IMR-90 (cell line): ENCODE measurements at regions not wholly inside any gene's neighbourhood (a gene's known extent, or its start where the extent isn't known, plus 50 kb on each side); places are given as distances from the start of the nearest gene placed in this dataset.

ENCODE experiments used
- ATAC-seq: fragments of 200-7000 bp; cut with Tn5 transposase; 2 replicates; pipeline ENCODE4 v1.9.1; 2020; ENCODE audit warnings: low read depth, mild to moderate bottlenecking, moderate library complexity
- BruUV-seq: library from RNA; stranded (reverse); fragments of 400-500 nt; replicated peaks from 2 replicates; lab custom pipeline; 2021; lab: Mats Ljungman, UMichigan
- CTCF ChIA-PET: fragments of 300-600 bp; formaldehyde crosslinking; extraction: SDS; loops from one replicate; lab custom pipeline; 2021; ENCODE audit warnings: antibody characterized with exemption; lab: Yijun Ruan, JAX
- POLR2A ChIA-PET: fragments of 300-600 bp; sonication (Branson Sonifier 250); formaldehyde crosslinking; loops from one replicate; lab custom pipeline; 2022; ENCODE audit warnings: antibody characterized with exemption; ENCODE audit not compliant: unreplicated experiment; lab: Charles Lee
- DNase-seq: peaks from one replicate; pipeline ENCODE4 v3.0.0; 2013
- H2AFZ ChIP-seq: replicated peaks from 2 replicates; pipeline ENCODE3; 2013; ENCODE audit warnings: low read length, mild to moderate bottlenecking; ENCODE audit not compliant: poor library complexity
- H2AK5ac ChIP-seq: 2 replicates; pipeline ENCODE4 v1.6.1; 2013; ENCODE audit warnings: low read depth, low read length, inconsistent platforms
- H2AK9ac ChIP-seq: replicated peaks from 2 replicates; pipeline ENCODE3; 2013; ENCODE audit warnings: mild to moderate bottlenecking, low read depth, low read length, moderate library complexity; ENCODE audit not compliant: poor library complexity
- H2BK120ac ChIP-seq: 2 replicates; pipeline ENCODE4 v1.6.1; 2013; ENCODE audit warnings: low read depth, low read length, inconsistent platforms
- H2BK15ac ChIP-seq: 3 replicates; pipeline ENCODE4 v1.6.1; 2013; ENCODE audit warnings: low read depth, low read length, inconsistent platforms
- H2BK20ac ChIP-seq: 2 replicates; pipeline ENCODE4 v1.6.1; 2013; ENCODE audit warnings: low read depth, mild to moderate bottlenecking, inconsistent platforms, low read length, moderate library complexity
- H2BK5ac ChIP-seq: 2 replicates; pipeline ENCODE4 v1.6.1; 2013; ENCODE audit warnings: mild to moderate bottlenecking, low read depth, low read length, inconsistent platforms; ENCODE audit not compliant: poor library complexity, severe bottlenecking
- H3K14ac ChIP-seq: replicated peaks from 2 replicates; pipeline ENCODE4 v1.6.1; 2013; ENCODE audit warnings: low read depth, low read length, inconsistent platforms
- H3K18ac ChIP-seq: 2 replicates; pipeline ENCODE4 v1.6.1; 2013; ENCODE audit warnings: low read depth, low read length, control low read depth
- H3K23ac ChIP-seq: 2 replicates; pipeline ENCODE4 v1.6.1; 2013; ENCODE audit warnings: low read depth, low read length, inconsistent platforms
- H3K27ac ChIP-seq: 2 replicates; pipeline ENCODE4 v1.5.1; 2013; ENCODE audit warnings: mild to moderate bottlenecking, control low read depth, low read length; ENCODE audit not compliant: insufficient read depth
- H3K27me3 ChIP-seq: 2 replicates; pipeline ENCODE4 v1.6.1; 2013; ENCODE audit warnings: low read length; ENCODE audit not compliant: control insufficient read depth, insufficient read depth
- H3K36me3 ChIP-seq: 2 replicates; pipeline ENCODE4 v1.6.1; 2013; ENCODE audit warnings: low read length, mixed read lengths; ENCODE audit not compliant: control insufficient read depth, insufficient read depth
- H3K4ac ChIP-seq: 2 replicates; pipeline ENCODE4 v1.6.1; 2013; ENCODE audit warnings: low read depth, low read length, inconsistent platforms
- H3K4me1 ChIP-seq: 2 replicates; pipeline ENCODE4 v1.6.1; 2013; ENCODE audit warnings: low read length, mixed read lengths; ENCODE audit not compliant: control insufficient read depth, insufficient read depth
- H3K4me2 ChIP-seq: 2 replicates; pipeline ENCODE4 v1.6.1; 2013; ENCODE audit warnings: low read depth, mild to moderate bottlenecking, control low read depth, low read length, moderate library complexity
- H3K4me3 ChIP-seq: 2 replicates; pipeline ENCODE4 v1.5.1; 2013; ENCODE audit warnings: low read depth, mild to moderate bottlenecking, control low read depth, low read length, moderate library complexity; ENCODE audit not compliant: insufficient read depth
- H3K56ac ChIP-seq: 2 replicates; pipeline ENCODE4 v1.6.1; 2013; ENCODE audit warnings: low read length, inconsistent platforms; ENCODE audit not compliant: insufficient read depth; ENCODE audit errors: extremely low read depth
- H3K79me1 ChIP-seq, 2 experiments: 2 replicates each; pipeline ENCODE4 v1.6.1; 2013; ENCODE audit warnings: low read length in 2 of 2, inconsistent platforms in 1 of 2, low read depth in 1 of 2
- H3K9ac ChIP-seq: 2 replicates; pipeline ENCODE4 v1.6.1; 2013; ENCODE audit warnings: low read depth, low read length, control low read depth
- H3K9me1 ChIP-seq: 2 replicates; pipeline ENCODE4 v1.6.1; 2013; ENCODE audit warnings: low read length, inconsistent platforms; ENCODE audit not compliant: insufficient read depth
- H3K9me3 ChIP-seq: 2 replicates; pipeline ENCODE4 v1.6.1; 2013; ENCODE audit warnings: low read length; ENCODE audit not compliant: control insufficient read depth, insufficient read depth
- H4K20me1 ChIP-seq: 2 replicates; pipeline ENCODE4 v1.6.1; 2013; ENCODE audit warnings: low read length, inconsistent platforms; ENCODE audit not compliant: insufficient read depth
- H4K5ac ChIP-seq: 2 replicates; pipeline ENCODE4 v1.6.1; 2013; ENCODE audit warnings: mild to moderate bottlenecking, low read depth, low read length, control low read depth
- H4K8ac ChIP-seq, 2 experiments: 2 replicates each; pipeline ENCODE4 v1.6.1; 2013; ENCODE audit warnings: low read depth in 2 of 2, low read length in 2 of 2, control low read depth in 1 of 2, inconsistent platforms in 1 of 2
- H4K91ac ChIP-seq: 2 replicates; pipeline ENCODE4 v1.6.1; 2013; ENCODE audit warnings: low read depth, low read length, inconsistent platforms; ENCODE audit not compliant: insufficient read depth
- BHLHE40 ChIP-seq: fragments of 150-350 bp; IDR thresholded peaks from 2 replicates; pipeline ENCODE4 v1.6.1; 2016; ENCODE audit warnings: mild to moderate bottlenecking, low read depth, low read length
- CEBPB ChIP-seq: IDR thresholded peaks from 2 replicates; pipeline ENCODE4 v1.6.1; 2012; ENCODE audit warnings: low read depth, low read length, improper control_type of control experiment
- CHD1 ChIP-seq: IDR thresholded peaks from 2 replicates; pipeline ENCODE4 v1.6.1; 2012; ENCODE audit warnings: low read depth, low read length, improper control_type of control experiment
- MAZ ChIP-seq: IDR thresholded peaks from 2 replicates; pipeline ENCODE4 v1.6.1; 2012; ENCODE audit warnings: low read depth, mild to moderate bottlenecking, low read length, improper control_type of control experiment, moderate library complexity, borderline replicate concordance
- NFE2L2 ChIP-seq: fragments of 150-350 bp; IDR thresholded peaks from 2 replicates; pipeline ENCODE4 v1.6.1; 2016; ENCODE audit warnings: low read depth, mild to moderate bottlenecking, low read length
- POLR2A ChIP-seq: IDR thresholded peaks from 2 replicates; pipeline ENCODE4 v1.6.1; 2012; ENCODE audit warnings: mild to moderate bottlenecking, low read depth, low read length
- RCOR1 ChIP-seq: IDR thresholded peaks from 2 replicates; pipeline ENCODE4 v1.6.1; 2012; ENCODE audit warnings: mild to moderate bottlenecking, low read length, improper control_type of control experiment; ENCODE audit not compliant: insufficient replicate concordance
- RFX5 ChIP-seq: IDR thresholded peaks from 2 replicates; pipeline ENCODE4 v1.8.0; 2012; ENCODE audit warnings: low read depth, mild to moderate bottlenecking, low read length, moderate library complexity
- SMC3 ChIP-seq: fragments of 150-350 bp; IDR thresholded peaks from 2 replicates; pipeline ENCODE4 v1.6.1; 2016; ENCODE audit warnings: low read depth, mild to moderate bottlenecking, antibody characterized with exemption, low read length, moderate library complexity
- WGBS, 2 experiments: methylation state at CpG; one replicate each; pipeline versions ENCODE4 v1.1.5 to v1.1.7; 2013; ENCODE audit warnings: missing lambda C conversion rate in 2 of 2; ENCODE audit not compliant: insufficient read length in 1 of 2; ENCODE audit errors: extremely low coverage in 2 of 2; 5-methylcytosine and 5-hydroxymethylcytosine counted together
- dilution Hi-C: fragments of 300-500 bp; cut with HindIII; formaldehyde crosslinking; loops from one replicate; pipeline ENCODE4 v1.14.3; 2018; ENCODE audit warnings: low sequenced_read_pairs; ENCODE audit not compliant: unreplicated experiment
- in situ Hi-C: fragments of 300-500 bp; cut with MboI; formaldehyde crosslinking; loops from 3 replicates; pipeline ENCODE4 v1.14.3; 2019; ENCODE audit warnings: low sequenced_read_pairs, inconsistent platforms, mixed read lengths
- intact Hi-C: fragments of 100-400 bp; cut with micrococcal nuclease; formaldehyde crosslinking; loops from 2 replicates; pipeline ENCODE4 v1.10.0; 2022
- TF ChIP-seq, protein P1 (sequence below): conservative IDR thresholded peaks from 2 replicates; pipeline ENCODE4 v1.5.1; 2012; ENCODE audit warnings: mild to moderate bottlenecking, low read depth, low read length, improper control_type of control experiment
- TF ChIP-seq, protein P2 (sequence below): fragments of 150-350 bp; IDR thresholded peaks from 2 replicates; pipeline ENCODE4 v1.6.1; 2016; ENCODE audit warnings: low read depth, mild to moderate bottlenecking, low read length, moderate library complexity, borderline replicate concordance

DNA sequence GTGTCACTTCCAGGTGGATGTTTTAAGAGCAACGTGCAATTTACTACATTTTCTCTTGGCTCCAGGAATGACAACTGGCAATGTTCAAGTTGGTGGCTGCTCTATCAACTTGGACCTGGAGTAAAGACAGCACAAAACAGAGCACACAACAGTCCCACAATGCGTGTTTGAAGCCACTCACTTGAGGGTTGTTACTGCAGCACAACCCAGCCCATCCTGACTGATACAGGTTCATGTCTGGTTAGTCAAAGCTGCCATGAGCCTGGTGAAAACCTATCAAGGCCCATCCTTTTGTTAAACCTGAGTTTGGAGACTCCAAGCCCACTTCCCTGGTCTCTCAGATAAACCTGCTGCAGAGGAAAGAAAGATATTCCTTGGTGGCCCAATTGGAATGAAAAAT lies 81.1 kb upstream of the LARP1 start:
- Histone ChIP-seq H3K27me3 (no peaks in the 10 kb centered on the region), H2BK20ac (no peak overlapping the region), H3K9ac (no peak overlapping the region), H3K14ac (no peak overlapping the region), H2BK5ac (no peak overlapping the region), H2AK5ac (no peak overlapping the region), H2BK120ac (no peak overlapping the region), H4K5ac (no peak overlapping the region), H3K4me3 (no peak overlapping the region), H4K8ac (no peak overlapping the region), H3K18ac (no peak overlapping the region), H2AK9ac (no peak overlapping the region), H3K27ac (no peak overlapping the region), H2AFZ (no peak overlapping the region), H3K23ac (no peak overlapping the region), H3K56ac (no peak overlapping the region), H2BK15ac (no peak overlapping the region), H3K9me3 (0 out of 2 replicates have a peak, but pooled peaks cover 3% of the 10 kb centered on the region), H4K91ac (no peak overlapping the region), H3K79me1 (no peaks in the 10 kb centered on the region), H3K4ac (no peak overlapping the region), H3K9me1 (no peaks in the 10 kb centered on the region), H3K36me3 (no peaks in the 10 kb centered on the region), H3K4me2 (no peak overlapping the region), H3K4me1 (no peaks in the 10 kb centered on the region), H4K20me1 (no peaks in the 10 kb centered on the region)
- WGBS, 2 experiments: 100% methylated on average over 1 of the region's 2 CpGs; no CpG with 5 or more reads in 1 of the 2 experiments
- BruUV-seq: no TSS peak
- in situ Hi-C loops: no loop called here
- dilution Hi-C loops: no loop called here
- ChIA-PET POLR2A (no interaction called here), CTCF (no interaction called here)
- ATAC-seq (no peak), DNase-seq (no peak)
- intact Hi-C loops: no loop called here
- TF ChIP-seq CEBPB: no peak
- TF ChIP-seq BHLHE40: no peak
- TF ChIP-seq, protein P1, sequence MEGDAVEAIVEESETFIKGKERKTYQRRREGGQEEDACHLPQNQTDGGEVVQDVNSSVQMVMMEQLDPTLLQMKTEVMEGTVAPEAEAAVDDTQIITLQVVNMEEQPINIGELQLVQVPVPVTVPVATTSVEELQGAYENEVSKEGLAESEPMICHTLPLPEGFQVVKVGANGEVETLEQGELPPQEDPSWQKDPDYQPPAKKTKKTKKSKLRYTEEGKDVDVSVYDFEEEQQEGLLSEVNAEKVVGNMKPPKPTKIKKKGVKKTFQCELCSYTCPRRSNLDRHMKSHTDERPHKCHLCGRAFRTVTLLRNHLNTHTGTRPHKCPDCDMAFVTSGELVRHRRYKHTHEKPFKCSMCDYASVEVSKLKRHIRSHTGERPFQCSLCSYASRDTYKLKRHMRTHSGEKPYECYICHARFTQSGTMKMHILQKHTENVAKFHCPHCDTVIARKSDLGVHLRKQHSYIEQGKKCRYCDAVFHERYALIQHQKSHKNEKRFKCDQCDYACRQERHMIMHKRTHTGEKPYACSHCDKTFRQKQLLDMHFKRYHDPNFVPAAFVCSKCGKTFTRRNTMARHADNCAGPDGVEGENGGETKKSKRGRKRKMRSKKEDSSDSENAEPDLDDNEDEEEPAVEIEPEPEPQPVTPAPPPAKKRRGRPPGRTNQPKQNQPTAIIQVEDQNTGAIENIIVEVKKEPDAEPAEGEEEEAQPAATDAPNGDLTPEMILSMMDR: no peak
- no peak for TF ChIP-seq NFE2L2
- no peak for TF ChIP-seq RFX5
- no peak for TF ChIP-seq CHD1
- TF ChIP-seq, protein P2, sequence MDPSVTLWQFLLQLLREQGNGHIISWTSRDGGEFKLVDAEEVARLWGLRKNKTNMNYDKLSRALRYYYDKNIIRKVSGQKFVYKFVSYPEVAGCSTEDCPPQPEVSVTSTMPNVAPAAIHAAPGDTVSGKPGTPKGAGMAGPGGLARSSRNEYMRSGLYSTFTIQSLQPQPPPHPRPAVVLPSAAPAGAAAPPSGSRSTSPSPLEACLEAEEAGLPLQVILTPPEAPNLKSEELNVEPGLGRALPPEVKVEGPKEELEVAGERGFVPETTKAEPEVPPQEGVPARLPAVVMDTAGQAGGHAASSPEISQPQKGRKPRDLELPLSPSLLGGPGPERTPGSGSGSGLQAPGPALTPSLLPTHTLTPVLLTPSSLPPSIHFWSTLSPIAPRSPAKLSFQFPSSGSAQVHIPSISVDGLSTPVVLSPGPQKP: no peak
- no peak for TF ChIP-seq SMC3
- TF ChIP-seq MAZ: no peak
- no peak for TF ChIP-seq RCOR1
- no peak for TF ChIP-seq POLR2A
